ENCODE measurements at regions not wholly inside any gene's neighbourhood (a gene's known extent, or its start where the extent isn't known, plus 50 kb on each side); places are given as distances from the start of the nearest gene placed in this dataset.

DNA sequence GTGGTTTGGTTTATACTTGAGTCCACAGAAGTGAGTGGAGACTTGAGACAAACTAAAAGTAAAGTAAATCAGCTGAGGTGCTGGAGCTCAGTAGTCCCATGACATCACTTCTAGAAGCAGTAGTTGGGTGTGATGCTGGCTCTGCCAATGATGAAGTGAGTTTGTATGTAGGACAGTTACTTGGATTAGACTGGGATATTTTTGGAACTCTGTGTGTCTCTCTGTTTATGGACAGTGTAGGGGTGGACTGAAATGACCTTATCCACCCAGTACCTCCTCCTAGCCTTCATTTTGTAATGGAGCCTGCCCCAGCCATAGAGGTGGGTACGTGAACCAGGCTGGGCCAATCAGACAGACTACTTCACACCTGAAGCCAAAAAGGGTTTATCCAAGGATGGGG, 52.2 kb downstream of the POLR1D start:
- DNase-seq (ENCODE audit: low spot score), result no peak

GRCh38 chr13:27678306-27679040, 56.8 kb downstream of the POLR1D start:
- no peak for DNase-seq (ENCODE audit: low spot score)

DNA sequence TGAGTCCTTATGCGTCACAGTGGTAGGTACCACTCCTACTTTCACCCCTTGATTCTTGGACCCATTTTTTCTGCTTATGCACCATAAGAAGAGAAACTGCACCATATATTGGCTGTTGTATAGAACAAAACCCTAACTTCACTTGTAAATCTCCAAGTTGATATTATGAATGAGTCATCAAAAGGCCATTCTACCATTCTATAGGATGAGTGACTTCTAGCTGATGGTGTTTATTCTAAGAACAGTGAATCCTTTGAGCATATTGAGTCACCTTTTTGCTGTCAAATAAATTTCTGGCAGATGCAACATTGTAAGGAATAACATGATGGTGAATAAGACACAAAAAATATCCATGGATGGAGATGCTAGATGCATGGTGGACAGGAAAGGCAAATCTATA, 57.7 kb downstream of the POLR1D start:
- DNase-seq (ENCODE audit: low spot score), result no peak

DNA sequence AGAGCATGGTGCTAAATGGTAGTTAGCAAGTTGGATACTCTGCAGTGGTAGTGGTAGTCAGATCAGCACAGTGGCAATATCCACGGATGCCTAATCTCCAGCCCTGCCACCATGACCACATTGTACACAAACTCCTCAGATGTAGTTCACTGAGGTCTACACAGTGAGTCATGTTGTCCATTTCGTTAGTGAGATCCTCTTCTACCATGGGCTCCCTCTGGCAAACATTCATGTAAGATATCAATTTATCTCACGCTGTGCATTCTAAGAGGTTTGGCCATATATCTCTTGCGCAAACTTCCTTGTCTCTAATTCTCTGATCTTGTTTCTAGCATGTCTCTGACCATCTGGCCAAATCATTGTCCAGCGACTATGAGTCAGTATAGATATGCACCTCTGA, 58.2 kb downstream of the POLR1D start:
- DNase-seq (ENCODE audit: low spot score), result no peak

GRCh38 chr13:27680465-27680864, 58.8 kb downstream of the POLR1D start:
- DNase-seq (ENCODE audit: low spot score), result no peak

DNA sequence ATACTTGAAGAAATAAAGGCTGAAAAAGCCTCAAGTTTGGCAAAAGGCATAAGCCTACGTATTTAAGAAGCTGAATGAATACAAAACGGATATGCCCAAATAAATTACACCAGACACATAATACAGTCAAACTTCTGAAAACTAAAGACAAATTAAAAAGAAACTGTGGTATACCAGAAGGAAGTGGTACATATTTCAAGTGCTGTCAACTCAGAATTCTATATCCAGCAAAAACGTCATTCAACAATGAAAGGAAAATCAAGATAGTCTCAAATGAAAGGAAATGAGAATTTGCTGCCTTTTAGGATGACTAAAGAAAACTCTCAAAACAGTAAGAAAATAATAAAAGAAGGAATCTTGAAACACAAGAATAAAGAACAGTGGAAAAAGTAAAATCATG, 69.5 kb downstream of the POLR1D start:
- no peak for DNase-seq (ENCODE audit: low spot score)

DNA sequence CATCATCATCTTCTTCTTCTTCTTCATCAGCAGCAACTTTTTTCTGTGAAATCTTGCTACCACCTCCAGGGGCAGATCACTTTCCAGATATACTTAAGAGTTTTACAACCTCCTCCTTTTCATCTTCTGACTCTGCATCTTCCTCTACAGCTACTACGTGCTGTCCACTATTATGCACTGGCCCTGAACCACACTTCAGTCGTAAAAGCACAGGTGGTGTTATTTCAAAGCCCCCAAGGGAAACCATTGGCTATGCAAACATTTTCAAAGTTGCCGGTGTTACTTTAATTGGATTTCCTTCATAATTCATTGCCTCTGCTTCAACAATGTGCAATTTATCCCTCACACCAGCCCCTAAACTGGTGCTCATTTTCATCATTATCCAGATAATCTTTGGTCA, 75.0 kb downstream of the POLR1D start:
- DNase-seq (ENCODE audit: low spot score), result no peak

GRCh38 chr13:27699952-27700351, 78.3 kb downstream of the POLR1D start:
- no peak for DNase-seq (ENCODE audit: low spot score)

DNA sequence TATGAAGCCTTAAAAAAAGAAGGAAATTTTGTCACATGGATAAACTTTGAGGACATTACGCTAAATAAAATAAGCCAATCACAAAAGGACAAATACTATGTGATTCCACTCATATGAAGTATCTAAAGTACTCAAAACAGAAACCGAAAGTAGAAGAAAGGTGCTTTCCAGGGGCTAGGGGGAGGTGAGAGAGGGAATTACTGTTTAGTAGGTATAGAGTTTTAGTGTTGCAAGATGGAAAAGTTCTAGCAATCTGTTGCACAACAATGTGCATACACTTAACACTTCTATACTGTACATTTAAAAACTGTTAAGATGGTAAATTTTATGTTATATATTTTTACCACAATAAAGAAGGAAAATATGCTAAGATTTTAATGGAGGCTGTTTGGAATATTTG, 83.0 kb downstream of the POLR1D start:
- peak; percentile 9 for DNase-seq (ENCODE audit: low spot score)

GRCh38 chr13:27708325-27708724, 84.0 kb upstream of the GSX1 start:
- DNase-seq (ENCODE audit: low spot score), result peak; percentile 30

GRCh38 chr13:27709779-27710178, 82.5 kb upstream of the GSX1 start:
- DNase-seq (ENCODE audit: low spot score), result no peak

GRCh38 chr13:27712421-27712820, 79.9 kb upstream of the GSX1 start:
- DNase-seq (ENCODE audit: low spot score), result no peak

DNA sequence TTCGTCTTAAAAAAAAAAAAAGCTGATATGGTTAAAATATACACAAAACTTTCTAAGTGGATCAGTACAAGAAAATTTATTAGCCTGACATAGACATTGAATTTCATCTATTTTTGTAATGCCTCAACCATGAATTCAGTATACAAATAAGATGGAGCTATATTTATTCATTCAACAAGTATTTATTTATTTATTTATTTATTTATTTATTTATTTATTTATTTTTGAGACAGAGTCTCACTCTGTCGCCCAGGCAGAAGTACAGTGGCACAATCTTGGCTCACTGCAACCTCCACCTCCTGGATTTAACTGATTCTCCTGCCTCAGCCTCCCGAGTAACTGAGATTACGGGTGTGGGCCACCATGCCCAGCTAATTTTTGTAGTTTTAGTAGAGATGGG, 78.5 kb upstream of the GSX1 start:
- DNase-seq (ENCODE audit: low spot score), result no peak

DNA sequence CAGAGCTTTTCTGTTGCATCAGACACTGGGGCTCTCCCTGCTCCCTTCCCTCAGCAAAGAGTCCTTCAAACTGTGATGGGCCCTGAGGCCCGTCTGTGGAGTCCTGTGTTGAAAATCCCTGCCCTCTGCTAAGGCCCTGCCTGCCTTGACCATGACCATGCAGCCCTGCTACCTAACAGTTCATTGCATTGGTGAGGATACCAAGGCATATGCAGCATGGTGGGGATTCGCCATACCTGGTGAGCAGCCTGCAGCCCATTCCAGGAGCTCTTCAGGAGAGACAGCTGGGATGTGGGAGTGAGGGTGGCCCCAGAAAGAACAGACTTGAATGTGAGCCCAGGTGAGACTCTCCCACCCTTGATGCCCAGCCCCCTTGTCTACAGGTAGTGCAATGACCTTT, 70.6 kb upstream of the GSX1 start:
- DNase-seq (ENCODE audit: low spot score), result no peak

GRCh38 chr13:27728271-27728670, 64.0 kb upstream of the GSX1 start:
- no peak for DNase-seq (ENCODE audit: low spot score)

GRCh38 chr13:27730191-27730590, 62.1 kb upstream of the GSX1 start:
- no peak for DNase-seq (ENCODE audit: low spot score)
